ENCODE measurements at regions not wholly inside any gene's neighbourhood (a gene's known extent, or its start where the extent isn't known, plus 50 kb on each side); places are given as distances from the start of the nearest gene placed in this dataset.
"Not testable (repeated sequence)": the region's sequence is repeated elsewhere in the genome, so short reads cannot be mapped to it uniquely, and the experiment has no call there.

- TF ChIP-seq CTCF (IDR thresholded peaks at IDR 0.05; ENCODE audit: low read length, missing control alignments): no peak
- DNase-seq (ENCODE audit: low read depth): peak; percentile 98
- no peak overlapping the region for H3K4me3 ChIP-seq (replicated peaks; ENCODE audit: low read depth, low read length)
Observed at GRCh38 chr1:194024659-194025058, 838.2 kb upstream of the B3GALT2 start.

- no peak for TF ChIP-seq CTCF (IDR thresholded peaks at IDR 0.05; ENCODE audit: low read length, missing control alignments)
- DNase-seq (ENCODE audit: low read depth): peak; percentile 24
- no peak overlapping the region for H3K4me3 ChIP-seq (replicated peaks; ENCODE audit: low read depth, low read length)
Observed at GRCh38 chr1:194014014-194014413, 827.6 kb upstream of the B3GALT2 start.

- peak; percentile 32 for DNase-seq (ENCODE audit: low read depth)
- no peak overlapping the region for H3K4me3 ChIP-seq (replicated peaks; ENCODE audit: low read depth, low read length)
- TF ChIP-seq CTCF (IDR thresholded peaks at IDR 0.05; ENCODE audit: low read length, missing control alignments): no peak
Observed at GRCh38 chr1:194013561-194013960, 827.1 kb upstream of the B3GALT2 start.

GRCh38 chr1:194004146-194004545, 817.7 kb upstream of the B3GALT2 start:
- TF ChIP-seq CTCF (IDR thresholded peaks at IDR 0.05; ENCODE audit: low read length, missing control alignments): no peak
- DNase-seq (ENCODE audit: low read depth): no peak

GRCh38 chr1:194001726-194002350, 815.4 kb upstream of the B3GALT2 start:
- not testable (repeated sequence) for DNase-seq (ENCODE audit: low read depth); H3K4me3 ChIP-seq (replicated peaks; ENCODE audit: low read depth, low read length)

More at GRCh38 chr1:194004146-194004545, 817.7 kb upstream of the B3GALT2 start:
- no peak overlapping the region for H3K4me3 ChIP-seq (replicated peaks; ENCODE audit: low read depth, low read length)

GRCh38 chr1:193988885-193989284, 802.5 kb upstream of the B3GALT2 start:
- no peak for DNase-seq (ENCODE audit: low read depth)
- H3K4me3 ChIP-seq (replicated peaks; ENCODE audit: low read depth, low read length): no peak overlapping the region
- TF ChIP-seq CTCF (IDR thresholded peaks at IDR 0.05; ENCODE audit: low read length, missing control alignments): no peak

- H3K4me3 ChIP-seq (replicated peaks; ENCODE audit: low read depth, low read length): no peak overlapping the region
- DNase-seq (ENCODE audit: low read depth): no peak
- no peak for TF ChIP-seq CTCF (IDR thresholded peaks at IDR 0.05; ENCODE audit: low read length, missing control alignments)
Observed at GRCh38 chr1:193979219-193979618, 792.8 kb upstream of the B3GALT2 start.
